HFF-Myc (cell line): ENCODE measurements at regions not wholly inside any gene's neighbourhood (a gene's known extent, or its start where the extent isn't known, plus 50 kb on each side); places are given as distances from the start of the nearest gene placed in this dataset.
"Not testable (repeated sequence)": the region's sequence is repeated elsewhere in the genome, so short reads cannot be mapped to it uniquely, and the experiment has no call there.

Source experiments
- DNase-seq: peaks from one replicate; pipeline ENCODE4 v3.0.0-alpha.2; 2011; ENCODE audit warnings: low read depth; ENCODE audit errors: extremely low read depth
- H3K4me3 ChIP-seq: replicated peaks from 2 replicates; pipeline ENCODE4 v1.5.1; 2011; ENCODE audit warnings: low read depth, mild to moderate bottlenecking, control low read depth, low read length
- TF ChIP-seq, protein P1 (sequence below): IDR thresholded peaks from 2 replicates; pipeline ENCODE4 v1.5.1; 2012; ENCODE audit warnings: mild to moderate bottlenecking, low read depth, low read length, control low read depth; ENCODE audit errors: missing control alignments

DNA sequence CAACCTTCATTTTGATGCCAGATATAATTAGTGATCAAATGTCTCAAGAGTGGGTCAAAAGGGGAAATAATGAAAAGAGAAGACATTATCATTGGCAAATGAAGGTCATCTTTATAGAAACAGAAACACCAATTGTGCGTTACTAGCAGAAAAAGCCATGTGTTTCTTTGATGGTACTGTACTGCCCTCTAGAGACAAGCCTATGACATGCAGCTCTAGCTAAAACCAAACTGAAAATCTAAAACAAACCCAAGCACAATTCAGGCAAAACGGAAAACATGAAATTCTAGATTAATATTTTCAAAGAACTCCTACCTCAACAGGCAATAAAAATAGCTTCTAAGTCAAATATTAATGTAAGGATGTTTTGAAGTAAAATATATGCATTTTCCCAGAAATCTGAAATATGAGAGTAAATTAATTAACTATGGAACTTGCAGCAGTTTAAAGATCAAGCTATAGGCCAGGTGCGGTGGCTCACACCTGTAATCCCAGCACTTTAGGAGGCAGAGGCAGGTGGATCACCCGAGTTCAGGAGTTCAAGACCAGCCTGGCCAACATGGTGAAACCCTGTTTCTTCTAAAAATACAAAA is 115.4 kb downstream of the KLHL28 start:
- TF ChIP-seq, protein P1, sequence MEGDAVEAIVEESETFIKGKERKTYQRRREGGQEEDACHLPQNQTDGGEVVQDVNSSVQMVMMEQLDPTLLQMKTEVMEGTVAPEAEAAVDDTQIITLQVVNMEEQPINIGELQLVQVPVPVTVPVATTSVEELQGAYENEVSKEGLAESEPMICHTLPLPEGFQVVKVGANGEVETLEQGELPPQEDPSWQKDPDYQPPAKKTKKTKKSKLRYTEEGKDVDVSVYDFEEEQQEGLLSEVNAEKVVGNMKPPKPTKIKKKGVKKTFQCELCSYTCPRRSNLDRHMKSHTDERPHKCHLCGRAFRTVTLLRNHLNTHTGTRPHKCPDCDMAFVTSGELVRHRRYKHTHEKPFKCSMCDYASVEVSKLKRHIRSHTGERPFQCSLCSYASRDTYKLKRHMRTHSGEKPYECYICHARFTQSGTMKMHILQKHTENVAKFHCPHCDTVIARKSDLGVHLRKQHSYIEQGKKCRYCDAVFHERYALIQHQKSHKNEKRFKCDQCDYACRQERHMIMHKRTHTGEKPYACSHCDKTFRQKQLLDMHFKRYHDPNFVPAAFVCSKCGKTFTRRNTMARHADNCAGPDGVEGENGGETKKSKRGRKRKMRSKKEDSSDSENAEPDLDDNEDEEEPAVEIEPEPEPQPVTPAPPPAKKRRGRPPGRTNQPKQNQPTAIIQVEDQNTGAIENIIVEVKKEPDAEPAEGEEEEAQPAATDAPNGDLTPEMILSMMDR: peak; percentile 75
- no peak overlapping the region for H3K4me3 ChIP-seq
- peak; percentile 17 for DNase-seq

DNA sequence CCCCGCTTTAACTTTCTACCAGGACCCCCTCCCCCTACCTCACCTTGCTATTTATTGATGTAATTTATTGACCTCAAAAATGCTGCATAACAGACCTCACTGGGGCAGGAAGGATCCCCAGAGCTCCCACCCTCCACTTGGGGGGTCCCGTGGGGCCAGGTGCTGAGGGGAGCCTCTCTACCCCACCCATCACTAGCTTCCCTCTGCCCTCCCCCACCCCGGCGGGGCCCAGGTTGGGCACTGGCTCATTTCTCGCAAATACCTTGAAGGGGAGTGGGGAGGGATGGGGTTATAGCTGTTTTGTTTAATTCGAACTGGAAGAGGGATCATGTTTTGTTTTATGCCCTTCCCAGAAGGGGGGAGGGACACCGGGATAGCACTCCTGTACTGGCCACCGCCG is 125.8 kb downstream of the KLHL28 start:
- DNase-seq, H3K4me3 ChIP-seq: not testable (repeated sequence)

DNA sequence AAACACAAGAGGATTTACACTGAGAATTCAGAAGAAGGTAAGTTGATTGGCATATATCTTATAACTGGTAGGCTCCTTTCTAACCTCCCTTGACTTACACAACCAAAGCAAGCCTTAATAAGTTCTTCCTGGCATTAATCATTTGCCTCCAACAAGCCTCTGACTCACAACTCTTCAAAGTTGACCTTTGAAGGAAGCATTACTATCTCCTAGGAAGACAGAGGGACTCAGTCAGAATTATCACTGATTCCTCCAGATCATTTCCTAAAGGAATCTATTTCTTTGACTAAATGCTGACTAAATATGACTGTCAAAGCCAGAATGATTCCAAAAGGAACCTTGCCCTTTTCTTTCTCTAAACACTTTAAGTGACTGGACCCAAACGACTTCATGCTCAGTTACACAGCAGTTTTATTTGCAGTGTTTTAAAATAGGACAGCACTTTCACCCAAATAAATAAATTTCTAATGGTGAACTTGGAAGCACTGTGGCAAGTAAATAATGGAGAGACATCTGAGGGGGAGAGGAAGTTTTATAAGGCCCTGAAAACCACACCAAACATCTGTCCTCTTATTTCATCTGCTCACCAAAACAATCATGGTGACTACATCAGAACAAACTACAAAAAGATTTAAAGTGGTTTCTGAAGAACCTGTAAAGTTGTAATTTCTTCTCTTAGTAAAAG is 128.2 kb downstream of the KLHL28 start:
- no peak for DNase-seq
- TF ChIP-seq, protein P1: no peak
- no peak overlapping the region for H3K4me3 ChIP-seq

DNA sequence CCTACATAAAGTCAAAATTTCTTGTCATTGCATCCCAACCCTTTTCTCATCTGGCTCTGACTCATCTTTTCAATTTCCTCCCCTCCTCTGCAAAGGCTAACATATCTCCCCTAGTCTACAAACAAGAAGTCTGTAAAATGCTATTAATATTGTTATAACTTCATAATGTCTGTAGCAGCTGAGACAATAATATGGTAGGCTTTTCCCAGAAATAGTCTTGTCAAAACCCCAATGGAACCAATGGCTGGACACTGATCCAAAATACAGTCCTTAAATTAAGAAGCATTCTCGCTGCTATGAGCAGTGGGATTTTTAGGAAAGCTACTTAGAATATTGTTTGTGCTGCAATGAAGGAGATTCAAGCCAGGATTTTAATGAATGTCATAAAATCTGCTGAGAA is 131.4 kb downstream of the KLHL28 start:
- no peak for DNase-seq
- no peak overlapping the region for H3K4me3 ChIP-seq
- TF ChIP-seq, protein P1: no peak

DNA sequence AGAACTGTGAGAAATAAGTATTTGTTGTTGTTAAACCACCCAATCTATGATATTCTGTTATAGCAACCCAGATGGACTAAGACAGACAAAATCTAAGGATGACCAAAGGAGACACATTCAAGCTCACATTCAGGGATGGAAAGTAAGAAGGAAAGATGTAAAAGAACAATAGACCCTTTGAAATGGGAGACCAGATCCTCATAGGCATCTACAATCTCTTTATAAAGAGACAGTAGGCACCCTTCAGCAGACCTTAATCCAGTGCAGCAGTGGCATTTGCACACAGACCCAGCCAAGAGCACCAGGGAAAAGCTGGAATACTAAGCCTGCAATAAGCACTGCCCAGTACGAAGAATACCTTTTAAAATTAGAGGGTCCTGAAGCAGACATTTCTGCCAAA is 132.7 kb downstream of the KLHL28 start:
- no peak overlapping the region for H3K4me3 ChIP-seq

DNA sequence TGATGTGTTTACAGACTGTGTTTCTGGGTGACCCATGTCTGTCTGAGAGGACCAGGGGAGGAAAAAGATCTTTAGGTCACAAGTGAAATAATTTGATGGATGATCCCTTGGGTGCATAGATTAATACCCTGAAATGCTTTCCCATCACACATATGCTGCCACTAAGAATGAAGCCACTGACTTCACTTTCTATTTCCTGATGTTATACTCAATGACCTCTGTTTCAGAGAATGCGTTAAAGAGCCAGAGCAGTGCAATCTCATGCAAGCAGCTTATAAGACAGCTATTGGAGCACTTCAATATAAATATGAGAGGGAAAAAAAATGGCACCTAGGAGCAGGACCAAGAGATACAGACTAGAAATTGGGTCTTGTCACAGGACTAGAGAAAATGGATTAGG is 133.7 kb downstream of the KLHL28 start:
- no peak overlapping the region for H3K4me3 ChIP-seq
- TF ChIP-seq, protein P1: no peak

More for the DNA sequence above, 132.7 kb downstream of the KLHL28 start:
- no peak for DNase-seq
- TF ChIP-seq, protein P1: no peak

DNA sequence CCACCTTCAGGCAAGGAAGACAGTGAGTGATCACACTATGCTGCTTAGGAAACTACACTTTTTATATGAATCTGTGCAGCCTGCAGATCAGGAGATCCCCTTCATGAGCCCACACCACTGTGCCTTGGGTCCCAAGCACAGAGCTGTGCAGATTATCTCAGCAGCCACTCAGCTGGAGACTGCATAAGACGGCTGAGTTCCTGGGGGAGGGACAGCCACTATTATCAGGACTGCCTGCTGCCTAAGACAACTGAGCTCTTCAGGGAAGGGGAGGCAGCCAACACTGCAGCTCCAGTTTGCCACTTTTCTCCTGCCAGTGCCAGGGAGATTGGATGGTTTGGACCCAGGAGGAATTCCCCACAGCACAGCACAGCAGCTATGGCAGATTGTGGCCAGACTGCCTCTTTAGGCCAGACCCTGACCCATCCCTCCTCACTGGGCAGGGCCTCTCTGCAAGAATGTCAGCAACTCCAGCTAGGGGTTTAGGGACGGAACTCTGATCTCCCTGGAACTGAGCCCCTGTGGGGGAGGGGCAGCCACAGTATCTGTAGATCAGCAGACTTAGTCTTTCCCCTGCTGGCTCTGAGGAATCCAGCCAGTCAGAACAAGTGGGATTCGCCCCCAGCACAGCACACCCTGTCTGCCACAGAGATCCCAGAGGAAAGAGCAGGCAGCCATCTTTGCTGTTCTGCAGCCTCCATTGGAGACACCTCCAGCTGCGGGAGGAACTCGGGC is 141.3 kb downstream of the KLHL28 start:
- no peak for DNase-seq
- TF ChIP-seq, protein P1: no peak
- H3K4me3 ChIP-seq: no peak overlapping the region

More for the DNA sequence above, 133.7 kb downstream of the KLHL28 start:
- no peak for DNase-seq
